ENCODE measurements at regions not wholly inside any gene's neighbourhood (a gene's known extent, or its start where the extent isn't known, plus 50 kb on each side); places are given as distances from the start of the nearest gene placed in this dataset.
"Not testable (repeated sequence)": the region's sequence is repeated elsewhere in the genome, so short reads cannot be mapped to it uniquely, and the experiment has no call there.

DNA sequence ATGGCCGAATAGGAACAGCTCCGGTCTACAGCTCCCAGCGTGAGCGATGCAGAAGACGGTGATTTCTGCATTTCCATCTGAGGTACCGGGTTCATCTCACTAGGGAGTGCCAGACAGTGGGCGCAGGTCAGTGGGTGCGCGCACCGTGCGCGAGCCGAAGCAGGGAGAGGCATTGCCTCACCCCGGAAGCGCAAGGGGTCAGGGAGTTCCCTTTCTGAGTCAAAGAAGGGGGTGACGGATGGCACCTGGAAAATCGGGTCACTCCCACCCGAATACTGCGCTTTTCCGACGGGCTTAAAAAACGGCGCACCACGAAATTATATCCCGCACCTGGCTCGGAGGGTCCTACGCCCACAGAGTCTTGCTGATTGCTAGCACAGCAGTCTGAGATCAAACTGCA lies 572.8 kb upstream of the AGA start:
- H4K20me1 ChIP-seq (ENCODE audit: control insufficient read depth, insufficient read depth); H3K4me3 ChIP-seq; DNase-seq (ENCODE audit: low read depth, low spot score); CTCF ChIA-PET; BruUV-seq (replicated peaks); H3K4me2 ChIP-seq (ENCODE audit: control insufficient read depth, insufficient read depth); SMC1A ChIA-PET (ENCODE audit: uncharacterized antibody, unreplicated experiment); intact Hi-C loops (cut with micrococcal nuclease; ENCODE audit: unreplicated experiment); H3K79me2 ChIP-seq (ENCODE audit: control insufficient read depth, insufficient read depth, low read length); POLR2A ChIA-PET; ATAC-seq; FAIRE-seq; H3K27me3 ChIP-seq (replicated peaks in 1 of 2; ENCODE audit: control insufficient read depth in 2 of 2, insufficient read depth in 2 of 2, low read length in 1 of 2); in situ Hi-C loops (cut with MboI); H3K9ac ChIP-seq (ENCODE audit: control insufficient read depth, insufficient read depth, low read length); RAD21 ChIA-PET (ENCODE audit: unreplicated experiment); H3K4me1 ChIP-seq (ENCODE audit: control insufficient read depth, insufficient read depth, low read length); H3K36me3 ChIP-seq (ENCODE audit: control insufficient read depth in 2 of 2, insufficient read depth in 2 of 2, low read length in 1 of 2); H3K9me3 ChIP-seq (replicated peaks; ENCODE audit: control insufficient read depth, insufficient read depth, low read length); H3K27ac ChIP-seq (ENCODE audit: control insufficient read depth, insufficient read depth); H2AFZ ChIP-seq (ENCODE audit: control insufficient read depth, low read depth, low read length): not testable (repeated sequence)
- WGBS (ENCODE audit: insufficient coverage, insufficient replicate concordance, low lambda C conversion rate, missing lambda C conversion rate), result 65% methylated on average over 27 of the region's 27 CpGs

DNA sequence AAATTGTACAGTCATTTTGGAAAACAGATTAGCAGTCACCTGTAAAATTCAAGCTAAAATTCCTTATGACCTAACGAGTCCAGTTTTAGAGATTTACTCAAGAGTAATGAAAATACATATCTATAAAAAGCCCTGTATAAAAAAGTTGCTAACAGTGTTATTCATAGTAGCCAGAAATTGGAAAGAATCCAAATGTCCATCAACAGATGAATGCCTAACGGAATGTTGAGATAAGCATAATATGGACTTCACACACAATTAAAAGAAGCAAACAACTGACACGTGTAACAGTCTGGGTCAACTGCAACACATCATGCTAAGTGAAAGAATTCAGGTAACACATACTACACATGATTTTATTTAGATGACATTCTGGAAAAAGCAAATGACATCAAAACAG lies 584.8 kb upstream of the AGA start:
- no peak for ATAC-seq
- ChIA-PET RAD21 (ENCODE audit: unreplicated experiment) (no interaction called here), CTCF (no interaction called here), SMC1A (ENCODE audit: uncharacterized antibody, unreplicated experiment) (no interaction called here), POLR2A (no interaction called here)
- in situ Hi-C loops (cut with MboI), result no loop called here
- Histone ChIP-seq H3K4me2 (ENCODE audit: control insufficient read depth, insufficient read depth) (no peak overlapping the region), H3K27me3 (replicated peaks in 1 of 2; ENCODE audit: control insufficient read depth in 2 of 2, insufficient read depth in 2 of 2, low read length in 1 of 2) (no peaks in the 10 kb centered on the region), H2AFZ (ENCODE audit: control insufficient read depth, low read depth, low read length) (no peak overlapping the region), H4K20me1 (ENCODE audit: control insufficient read depth, insufficient read depth) (no peaks in the 10 kb centered on the region), H3K9me3 (replicated peaks; ENCODE audit: control insufficient read depth, insufficient read depth, low read length) (no peaks in the 10 kb centered on the region), H3K36me3 (ENCODE audit: control insufficient read depth in 2 of 2, insufficient read depth in 2 of 2, low read length in 1 of 2) (no peaks in the 10 kb centered on the region), H3K4me3 (no peak overlapping the region), H3K79me2 (ENCODE audit: control insufficient read depth, insufficient read depth, low read length) (no peaks in the 10 kb centered on the region), H3K4me1 (ENCODE audit: control insufficient read depth, insufficient read depth, low read length) (no peaks in the 10 kb centered on the region), H3K9ac (ENCODE audit: control insufficient read depth, insufficient read depth, low read length) (no peak overlapping the region), H3K27ac (ENCODE audit: control insufficient read depth, insufficient read depth) (no peak overlapping the region)
- 2% methylated on average over 3 of the region's 3 CpGs for WGBS (ENCODE audit: insufficient coverage, insufficient replicate concordance, low lambda C conversion rate, missing lambda C conversion rate)
- FAIRE-seq, result no peak
- intact Hi-C loops (cut with micrococcal nuclease; ENCODE audit: unreplicated experiment), result no loop called here
- BruUV-seq (replicated peaks), result no TSS peak
- no peak for DNase-seq (ENCODE audit: low read depth, low spot score)
- TF ChIP-seq NFYA (IDR thresholded peaks at IDR 0.05; ENCODE audit: borderline replicate concordance, low read depth, low read length), result no peak
- no peak for TF ChIP-seq STAT3 (IDR thresholded peaks at IDR 0.05; ENCODE audit: low read depth, low read length)
- no peak for TF ChIP-seq FOS (IDR thresholded peaks at IDR 0.05; ENCODE audit: borderline replicate concordance, extremely low read depth, insufficient read length)
- no peak for TF ChIP-seq ZSCAN29 (IDR thresholded peaks at IDR 0.05)
- no peak for TF ChIP-seq ZBED1 (IDR thresholded peaks at IDR 0.05; ENCODE audit: borderline replicate concordance)
- TF ChIP-seq PML (IDR thresholded peaks at IDR 0.05; ENCODE audit: low read length), result no peak
- TF ChIP-seq, protein P1, sequence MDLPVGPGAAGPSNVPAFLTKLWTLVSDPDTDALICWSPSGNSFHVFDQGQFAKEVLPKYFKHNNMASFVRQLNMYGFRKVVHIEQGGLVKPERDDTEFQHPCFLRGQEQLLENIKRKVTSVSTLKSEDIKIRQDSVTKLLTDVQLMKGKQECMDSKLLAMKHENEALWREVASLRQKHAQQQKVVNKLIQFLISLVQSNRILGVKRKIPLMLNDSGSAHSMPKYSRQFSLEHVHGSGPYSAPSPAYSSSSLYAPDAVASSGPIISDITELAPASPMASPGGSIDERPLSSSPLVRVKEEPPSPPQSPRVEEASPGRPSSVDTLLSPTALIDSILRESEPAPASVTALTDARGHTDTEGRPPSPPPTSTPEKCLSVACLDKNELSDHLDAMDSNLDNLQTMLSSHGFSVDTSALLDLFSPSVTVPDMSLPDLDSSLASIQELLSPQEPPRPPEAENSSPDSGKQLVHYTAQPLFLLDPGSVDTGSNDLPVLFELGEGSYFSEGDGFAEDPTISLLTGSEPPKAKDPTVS (IDR thresholded peaks at IDR 0.05; ENCODE audit: low read depth, low read length), result no peak
- TF ChIP-seq JUNB (IDR thresholded peaks at IDR 0.05), result no peak

All from GM12878 (cell line).